ENCODE measurements at regions not wholly inside any gene's neighbourhood (a gene's known extent, or its start where the extent isn't known, plus 50 kb on each side); places are given as distances from the start of the nearest gene placed in this dataset.

GRCh38 chr4:152089584-152089983, 328.8 kb upstream of the GATB start:
- no peak for DNase-seq

- no peak for DNase-seq
Observed at GRCh38 chr4:152087335-152087734, 326.5 kb upstream of the GATB start.

- no peak for DNase-seq
Observed at GRCh38 chr4:152085657-152086056, 324.9 kb upstream of the GATB start.

GRCh38 chr4:152083338-152083737, 322.5 kb upstream of the GATB start:
- no peak for DNase-seq

- DNase-seq = no peak
Observed at GRCh38 chr4:152081024-152081423, 320.2 kb upstream of the GATB start.

GRCh38 chr4:152079543-152080293, 318.9 kb upstream of the GATB start:
- DNase-seq = no peak

GRCh38 chr4:152079079-152079478, 318.3 kb upstream of the GATB start:
- no peak for DNase-seq

GRCh38 chr4:152077582-152077981, 316.8 kb upstream of the GATB start:
- no peak for DNase-seq

- DNase-seq = no peak
Observed at GRCh38 chr4:152075253-152075928, 314.6 kb upstream of the GATB start.

GRCh38 chr4:152074573-152074972, 313.8 kb upstream of the GATB start:
- no peak for DNase-seq

GRCh38 chr4:152074088-152074437, 313.3 kb upstream of the GATB start:
- DNase-seq = no peak

- no peak for DNase-seq
Observed at GRCh38 chr4:152073351-152074087, 312.7 kb upstream of the GATB start.

GRCh38 chr4:152072906-152073305, 312.1 kb upstream of the GATB start:
- DNase-seq = no peak

GRCh38 chr4:152072001-152072485, 311.2 kb upstream of the GATB start:
- DNase-seq = no peak

- no peak for DNase-seq
Observed at GRCh38 chr4:152070854-152071253, 310.0 kb upstream of the GATB start.

GRCh38 chr4:152068866-152069265, 308.1 kb upstream of the GATB start:
- DNase-seq = no peak

- DNase-seq = no peak
Observed at GRCh38 chr4:152065545-152065944, 304.7 kb upstream of the GATB start.

- DNase-seq = no peak
Observed at GRCh38 chr4:152064753-152065152, 303.9 kb upstream of the GATB start.

- DNase-seq = no peak
Observed at GRCh38 chr4:152064282-152064681, 303.5 kb upstream of the GATB start.

GRCh38 chr4:152063621-152064240, 302.9 kb upstream of the GATB start:
- peak; percentile 48 for DNase-seq

GRCh38 chr4:152062936-152063620, 302.3 kb upstream of the GATB start:
- no peak for DNase-seq

GRCh38 chr4:152054731-152055130, 293.9 kb upstream of the GATB start:
- no peak for DNase-seq
